ENCODE measurements at regions not wholly inside any gene's neighbourhood (a gene's known extent, or its start where the extent isn't known, plus 50 kb on each side); places are given as distances from the start of the nearest gene placed in this dataset.

- TF ChIP-seq, protein P1, sequence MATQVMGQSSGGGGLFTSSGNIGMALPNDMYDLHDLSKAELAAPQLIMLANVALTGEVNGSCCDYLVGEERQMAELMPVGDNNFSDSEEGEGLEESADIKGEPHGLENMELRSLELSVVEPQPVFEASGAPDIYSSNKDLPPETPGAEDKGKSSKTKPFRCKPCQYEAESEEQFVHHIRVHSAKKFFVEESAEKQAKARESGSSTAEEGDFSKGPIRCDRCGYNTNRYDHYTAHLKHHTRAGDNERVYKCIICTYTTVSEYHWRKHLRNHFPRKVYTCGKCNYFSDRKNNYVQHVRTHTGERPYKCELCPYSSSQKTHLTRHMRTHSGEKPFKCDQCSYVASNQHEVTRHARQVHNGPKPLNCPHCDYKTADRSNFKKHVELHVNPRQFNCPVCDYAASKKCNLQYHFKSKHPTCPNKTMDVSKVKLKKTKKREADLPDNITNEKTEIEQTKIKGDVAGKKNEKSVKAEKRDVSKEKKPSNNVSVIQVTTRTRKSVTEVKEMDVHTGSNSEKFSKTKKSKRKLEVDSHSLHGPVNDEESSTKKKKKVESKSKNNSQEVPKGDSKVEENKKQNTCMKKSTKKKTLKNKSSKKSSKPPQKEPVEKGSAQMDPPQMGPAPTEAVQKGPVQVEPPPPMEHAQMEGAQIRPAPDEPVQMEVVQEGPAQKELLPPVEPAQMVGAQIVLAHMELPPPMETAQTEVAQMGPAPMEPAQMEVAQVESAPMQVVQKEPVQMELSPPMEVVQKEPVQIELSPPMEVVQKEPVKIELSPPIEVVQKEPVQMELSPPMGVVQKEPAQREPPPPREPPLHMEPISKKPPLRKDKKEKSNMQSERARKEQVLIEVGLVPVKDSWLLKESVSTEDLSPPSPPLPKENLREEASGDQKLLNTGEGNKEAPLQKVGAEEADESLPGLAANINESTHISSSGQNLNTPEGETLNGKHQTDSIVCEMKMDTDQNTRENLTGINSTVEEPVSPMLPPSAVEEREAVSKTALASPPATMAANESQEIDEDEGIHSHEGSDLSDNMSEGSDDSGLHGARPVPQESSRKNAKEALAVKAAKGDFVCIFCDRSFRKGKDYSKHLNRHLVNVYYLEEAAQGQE (IDR thresholded peaks at IDR 0.05; ENCODE audit: low read depth) = no peak
- TF ChIP-seq, protein P2, sequence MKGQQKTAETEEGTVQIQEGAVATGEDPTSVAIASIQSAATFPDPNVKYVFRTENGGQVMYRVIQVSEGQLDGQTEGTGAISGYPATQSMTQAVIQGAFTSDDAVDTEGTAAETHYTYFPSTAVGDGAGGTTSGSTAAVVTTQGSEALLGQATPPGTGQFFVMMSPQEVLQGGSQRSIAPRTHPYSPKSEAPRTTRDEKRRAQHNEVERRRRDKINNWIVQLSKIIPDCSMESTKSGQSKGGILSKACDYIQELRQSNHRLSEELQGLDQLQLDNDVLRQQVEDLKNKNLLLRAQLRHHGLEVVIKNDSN (IDR thresholded peaks at IDR 0.05) = no peak
- no peak for TF ChIP-seq EP300 (IDR thresholded peaks at IDR 0.05; ENCODE audit: borderline replicate concordance)
These were observed 175.7 kb upstream of the POU3F3 start for GRCh38 chr2:104678181-104678580.
